Common myeloid progenitor, CD34-positive (primary cell): ENCODE measurements at regions not wholly inside any gene's neighbourhood (a gene's known extent, or its start where the extent isn't known, plus 50 kb on each side); places are given as distances from the start of the nearest gene placed in this dataset.

Experiments
- CTCF ChIA-PET: fragments of 350-600 bp; sonication (Branson Sonifier 250); formaldehyde crosslinking; loops from one replicate; lab custom pipeline; 2021; ENCODE audit warnings: antibody characterized with exemption; lab: Charles Lee
- POLR2A ChIA-PET: fragments of 350-600 bp; sonication (Branson Sonifier 250); formaldehyde crosslinking; loops from one replicate; lab custom pipeline; 2021; ENCODE audit warnings: antibody characterized with exemption; lab: Charles Lee
- DNase-seq, 3 donors: peaks; one replicate each; pipeline versions ENCODE4 v3.0.0 to v3.0.0-alpha.2; 2013
- H3K27ac ChIP-seq, 2 experiments: 1 replicate in 1 of 2; 2 replicates in 1 of 2; pipeline ENCODE4 v1.7.0; 2013; ENCODE audit warnings: inconsistent platforms in 2 of 2, low read length in 2 of 2, mild to moderate bottlenecking in 2 of 2, low read depth in 1 of 2, moderate library complexity in 1 of 2; ENCODE audit not compliant: severe bottlenecking in 2 of 2, insufficient read depth in 1 of 2, poor library complexity in 1 of 2
- H3K27me3 ChIP-seq, 5 experiments: replicated peaks in 2 of 5; 1 replicate in 3 of 5; 2 replicates in 2 of 5; pipeline versions ENCODE4 v1.6.1 to v1.7.0; 2013; ENCODE audit warnings: low read length in 4 of 5, mild to moderate bottlenecking in 2 of 5, moderate library complexity in 2 of 5, inconsistent platforms in 1 of 5; ENCODE audit not compliant: insufficient read depth in 5 of 5, control insufficient read depth in 4 of 5
- H3K36me3 ChIP-seq, 4 experiments: 1 replicate in 2 of 4; 2 replicates in 2 of 4; pipeline versions ENCODE4 v1.6.1 to v1.7.0; 2013; ENCODE audit warnings: low read length in 3 of 4, control low read depth in 1 of 4, mild to moderate bottlenecking in 1 of 4; ENCODE audit not compliant: control insufficient read depth in 4 of 4, insufficient read depth in 4 of 4
- H3K4me1 ChIP-seq, 4 experiments: 1 replicate in 3 of 4; 2 replicates in 1 of 4; pipeline versions ENCODE4 v1.6.1 to v1.7.1; 2013; ENCODE audit warnings: low read length in 3 of 4, mild to moderate bottlenecking in 3 of 4, control low read depth in 1 of 4, inconsistent platforms in 1 of 4, moderate library complexity in 1 of 4; ENCODE audit not compliant: control insufficient read depth in 4 of 4, insufficient read depth in 4 of 4; ENCODE audit errors: control extremely low read depth in 1 of 4
- H3K4me3 ChIP-seq, 7 experiments: 1 replicate in 4 of 7; 2 replicates in 3 of 7; pipeline versions ENCODE4 v1.5.1 to v1.7.0; 2013; ENCODE audit warnings: mild to moderate bottlenecking in 7 of 7, low read length in 6 of 7, moderate library complexity in 6 of 7, inconsistent platforms in 2 of 7, low read depth in 2 of 7, control low read depth in 1 of 7; ENCODE audit not compliant: insufficient read depth in 4 of 7, control insufficient read depth in 1 of 7; ENCODE audit errors: extremely low read depth in 1 of 7
- H3K9me3 ChIP-seq, 5 experiments: 1 replicate in 4 of 5; 2 replicates in 1 of 5; pipeline versions ENCODE4 v1.6.1 to v1.7.1; 2013; ENCODE audit warnings: low read length in 4 of 5, mild to moderate bottlenecking in 2 of 5, inconsistent platforms in 1 of 5, low read depth in 1 of 5, moderate library complexity in 1 of 5; ENCODE audit not compliant: control insufficient read depth in 4 of 5, insufficient read depth in 2 of 5; ENCODE audit errors: control extremely low read depth in 1 of 5
- WGBS: methylation state at CpG from one replicate; pipeline ENCODE4 v1.1.5; 2013; ENCODE audit not compliant: insufficient coverage; 5-methylcytosine and 5-hydroxymethylcytosine counted together

DNA sequence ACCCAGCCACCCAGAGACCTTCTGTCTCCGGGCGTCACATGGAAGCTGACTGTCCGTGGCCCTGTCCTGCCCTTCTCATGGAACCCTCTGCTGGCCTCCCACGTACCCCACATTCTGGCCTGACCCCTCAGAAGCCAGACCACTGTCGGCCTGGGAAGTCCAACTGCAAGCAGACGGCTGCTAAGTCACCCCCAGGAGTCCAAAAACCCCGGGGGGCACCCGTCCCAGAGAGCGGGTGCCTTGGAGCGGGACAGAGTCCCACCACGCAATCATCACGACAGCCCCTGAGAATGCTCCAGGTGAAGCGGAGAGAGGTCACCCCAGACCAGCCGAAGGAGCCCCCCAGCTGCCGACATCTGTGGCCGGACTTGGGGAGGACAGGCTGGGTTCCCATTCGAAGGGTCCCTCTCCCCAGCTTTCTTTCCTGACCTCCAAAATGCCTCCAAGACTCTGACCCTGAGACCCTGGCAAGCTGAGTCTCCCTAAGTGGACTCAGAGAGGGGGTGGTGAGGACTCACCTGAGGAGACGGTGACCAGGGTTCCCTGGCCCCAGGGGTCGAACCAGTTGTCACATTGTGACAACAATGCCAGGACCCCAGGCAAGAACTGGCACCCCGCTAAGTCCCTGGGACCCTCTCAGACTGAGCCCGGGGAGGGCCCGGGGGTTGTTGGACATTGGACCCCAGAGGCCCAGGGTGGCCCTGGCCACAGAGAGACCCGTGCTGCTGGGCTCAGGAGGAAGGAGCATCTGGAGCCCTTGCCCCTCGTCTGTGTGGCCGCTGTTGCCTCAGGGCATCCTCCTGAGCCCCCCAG, 337.1 kb downstream of the TMEM121 start:
- H3K36me3 ChIP-seq: peaks cover 0 to 17% (median 7%) of the 10 kb centered on the region in 4 experiments
- peak overlapping the region; percentile 32 to 90 (median 80) for H3K4me3 ChIP-seq
- no peak for DNase-seq
- ChIA-PET POLR2A (interaction anchor here (1.0 to 3.3 kb wide), 4 partner anchors 15 to 27 kb away, joined by 3 to 47 read pairs (median 20); no protein-coding TSS in a partner anchor), CTCF (interaction anchor here (0.6 to 3.8 kb wide), 4 partner anchors 12 to 32 kb away, joined by 3 to 15 read pairs (median 6); no protein-coding TSS in a partner anchor)
- H3K27me3 ChIP-seq: no peaks in the 10 kb centered on the region
- WGBS: 32% methylated on average over 22 of the region's 25 CpGs
- peak overlapping the region; percentile 68 to 75 for H3K27ac ChIP-seq
- H3K4me1 ChIP-seq: peaks cover 0 to 91% (median 63%) of the 10 kb centered on the region in 4 experiments
- no peaks in the 10 kb centered on the region for H3K9me3 ChIP-seq

- 37% methylated on average over 11 of the region's 13 CpGs for WGBS
- POLR2A ChIA-PET: interaction anchor here (1.9 to 3.3 kb wide), 3 partner anchors 16 to 26 kb away, joined by 15 to 47 read pairs (median 35); no protein-coding TSS in a partner anchor
Observed at GRCh38 chr14:105864116-105864515, 337.7 kb downstream of the TMEM121 start.

DNA sequence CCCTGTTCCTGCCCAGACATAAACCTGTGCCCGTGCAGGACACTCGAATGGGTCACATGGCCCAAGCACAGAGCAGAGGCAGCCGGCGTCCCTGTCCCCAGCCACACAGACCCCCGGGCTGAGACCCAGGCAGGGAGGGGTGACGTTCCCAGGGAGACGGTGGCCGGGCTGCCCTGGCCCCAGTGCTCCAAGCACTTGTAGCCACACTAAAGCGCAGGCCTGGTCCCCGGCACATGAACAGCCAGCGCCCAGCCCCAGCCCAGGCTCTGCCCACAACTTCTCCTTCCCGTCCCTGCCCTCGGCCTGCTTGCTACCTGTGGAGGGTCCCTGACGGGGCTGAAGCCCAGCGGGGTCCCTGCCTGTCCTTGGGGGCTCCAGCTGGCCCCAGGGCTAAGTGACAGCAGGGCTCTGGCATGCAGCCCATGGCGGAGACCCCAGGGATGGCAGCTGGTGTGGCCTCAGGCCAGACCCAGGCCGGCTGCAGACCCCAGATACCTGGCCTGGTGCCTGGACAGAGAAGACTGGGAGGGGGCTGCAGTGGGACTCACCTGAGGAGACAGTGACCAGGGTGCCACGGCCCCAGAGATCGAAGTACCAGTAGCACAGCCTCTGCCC, 338.4 kb downstream of the TMEM121 start:
- peaks cover 0 to 84% (median 53%) of the 10 kb centered on the region in 4 experiments for H3K4me1 ChIP-seq
- CTCF ChIA-PET: interaction anchor here (1.2 to 3.8 kb wide), 4 partner anchors 9 to 16 kb away, joined by 4 to 15 read pairs (median 6); no protein-coding TSS in a partner anchor
- POLR2A ChIA-PET: interaction anchor here (1.5 to 1.9 kb wide), 2 partner anchors 15 to 25 kb away, joined by 6 to 15 read pairs; no protein-coding TSS in a partner anchor
- no peaks in the 10 kb centered on the region for H3K27me3 ChIP-seq
- peak overlapping the region; percentile 54 to 75 for H3K27ac ChIP-seq
- WGBS: 19% methylated on average over 13 of the region's 19 CpGs
- peak overlapping the region; percentile 32 to 90 (median 80) for H3K4me3 ChIP-seq
- peak in 2 of 3 donors; percentile 52 to 59 for DNase-seq
- H3K36me3 ChIP-seq: peaks cover 0 to 17% (median 7%) of the 10 kb centered on the region in 4 experiments
- no peaks in the 10 kb centered on the region for H3K9me3 ChIP-seq

More at GRCh38 chr14:105864116-105864515, 337.7 kb downstream of the TMEM121 start:
- Histone ChIP-seq H3K27ac (peak overlapping the region; percentile 54 to 75), H3K27me3 (no peaks in the 10 kb centered on the region), H3K4me1 (peaks cover 0 to 87% (median 58%) of the 10 kb centered on the region in 4 experiments), H3K9me3 (no peaks in the 10 kb centered on the region), H3K4me3 (peak overlapping the region; percentile 32 to 90 (median 80)), H3K36me3 (peaks cover 0 to 17% (median 7%) of the 10 kb centered on the region in 4 experiments)
- no peak for DNase-seq
- CTCF ChIA-PET: interaction anchor here (1.0 to 3.8 kb wide), 3 partner anchors 13 to 32 kb away, joined by 3 to 15 read pairs (median 8); no protein-coding TSS in a partner anchor

GRCh38 chr14:105865266-105865903, 339.0 kb downstream of the TMEM121 start:
- peaks cover 0 to 17% (median 7%) of the 10 kb centered on the region in 4 experiments for H3K36me3 ChIP-seq
- H3K9me3 ChIP-seq: no peaks in the 10 kb centered on the region
- WGBS: 11% methylated on average over 8 of the region's 15 CpGs
- ChIA-PET CTCF (interaction anchor here (1.2 to 3.8 kb wide), 4 partner anchors 9 to 16 kb away, joined by 4 to 15 read pairs (median 6); no protein-coding TSS in a partner anchor), POLR2A (interaction anchor here (1.5 to 1.9 kb wide), 2 partner anchors 15 to 25 kb away, joined by 6 to 15 read pairs; no protein-coding TSS in a partner anchor)
- H3K4me3 ChIP-seq: peak overlapping the region; percentile 32 to 90 (median 80)
- no peaks in the 10 kb centered on the region for H3K27me3 ChIP-seq
- peaks cover 0 to 78% (median 50%) of the 10 kb centered on the region in 4 experiments for H3K4me1 ChIP-seq
- peak in 2 of 3 donors; percentile 64 to 71 for DNase-seq
- H3K27ac ChIP-seq: peak overlapping the region; percentile 54 to 75

DNA sequence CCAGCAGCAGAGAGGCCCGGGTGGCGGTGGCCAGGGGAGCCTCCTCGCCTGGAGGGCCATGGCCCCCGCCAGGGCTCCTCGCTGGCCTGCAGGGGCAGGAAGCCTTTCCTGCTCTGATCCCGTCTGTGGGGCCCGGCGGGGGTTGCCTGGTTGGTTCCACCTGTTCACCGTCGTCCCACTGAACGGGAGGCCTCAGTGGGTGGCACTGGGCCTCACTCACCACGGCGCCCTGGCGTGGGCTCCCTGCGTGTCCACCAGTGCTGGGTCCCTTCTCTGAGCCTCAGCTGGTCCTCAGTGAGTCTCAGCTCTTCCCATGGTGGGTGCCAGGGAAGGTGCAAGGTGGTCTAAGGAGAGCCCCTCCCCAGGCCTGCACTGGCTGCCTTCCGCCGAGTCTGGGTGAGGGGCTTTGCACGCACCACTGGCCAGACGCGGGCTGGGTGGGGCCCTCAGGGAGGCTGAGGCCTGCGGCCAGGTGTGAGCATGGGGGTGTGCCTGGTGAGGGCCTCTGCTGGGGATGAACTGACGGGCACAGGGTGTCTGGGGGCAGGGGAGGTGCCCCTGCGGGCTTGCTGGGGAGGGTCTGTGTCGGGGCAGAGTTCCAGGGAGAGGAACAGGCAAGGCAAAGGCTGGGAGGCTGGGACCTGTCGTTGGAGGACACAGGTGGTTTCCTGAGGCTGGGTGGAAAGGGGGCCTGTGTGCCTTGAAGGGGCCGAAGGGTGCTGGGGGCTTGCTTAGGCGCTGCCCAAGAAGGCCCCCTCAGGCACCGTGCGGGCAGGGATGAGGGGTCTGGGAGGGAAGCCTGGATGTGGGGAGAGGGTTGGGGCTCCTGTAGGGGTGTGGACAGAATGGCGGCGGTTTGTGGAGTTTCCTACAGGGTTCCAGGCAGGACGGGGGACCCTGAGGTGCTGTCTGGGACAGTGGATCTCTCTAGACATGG, 339.8 kb downstream of the TMEM121 start:
- peak overlapping the region; percentile 2 to 90 (median 80) for H3K4me3 ChIP-seq
- H3K27ac ChIP-seq: peak overlapping the region; percentile 54 to 75
- 50% methylated on average over 26 of the region's 32 CpGs for WGBS
- H3K27me3 ChIP-seq: no peaks in the 10 kb centered on the region
- ChIA-PET POLR2A (interaction anchor here (1.5 to 1.9 kb wide), 2 partner anchors 14 to 24 kb away, joined by 6 to 15 read pairs; no protein-coding TSS in a partner anchor), CTCF (interaction anchor here (0.6 to 3.8 kb wide), 7 partner anchors 8 to 28 kb away, joined by 3 to 15 read pairs (median 5); no protein-coding TSS in a partner anchor)
- H3K4me1 ChIP-seq: peaks cover 0 to 76% (median 46%) of the 10 kb centered on the region in 4 experiments
- H3K9me3 ChIP-seq: no peaks in the 10 kb centered on the region
- DNase-seq: no peak
- peaks cover 0 to 11% (median 7%) of the 10 kb centered on the region in 4 experiments for H3K36me3 ChIP-seq
